IMR-90 (cell line): ENCODE measurements at regions not wholly inside any gene's neighbourhood (a gene's known extent, or its start where the extent isn't known, plus 50 kb on each side); places are given as distances from the start of the nearest gene placed in this dataset.

Source experiments
- ATAC-seq: fragments of 200-7000 bp; cut with Tn5 transposase; 2 replicates; pipeline ENCODE4 v1.9.1; 2020; ENCODE audit warnings: low read depth, mild to moderate bottlenecking, moderate library complexity
- BruUV-seq: library from RNA; stranded (reverse); fragments of 400-500 nt; replicated peaks from 2 replicates; lab custom pipeline; 2021; lab: Mats Ljungman, UMichigan
- CTCF ChIA-PET: fragments of 300-600 bp; formaldehyde crosslinking; extraction: SDS; loops from one replicate; lab custom pipeline; 2021; ENCODE audit warnings: antibody characterized with exemption; lab: Yijun Ruan, JAX
- POLR2A ChIA-PET: fragments of 300-600 bp; sonication (Branson Sonifier 250); formaldehyde crosslinking; loops from one replicate; lab custom pipeline; 2022; ENCODE audit warnings: antibody characterized with exemption; ENCODE audit not compliant: unreplicated experiment; lab: Charles Lee
- DNase-seq: peaks from one replicate; pipeline ENCODE4 v3.0.0; 2013
- H2AFZ ChIP-seq: replicated peaks from 2 replicates; pipeline ENCODE3; 2013; ENCODE audit warnings: low read length, mild to moderate bottlenecking; ENCODE audit not compliant: poor library complexity
- H2AK5ac ChIP-seq: 2 replicates; pipeline ENCODE4 v1.6.1; 2013; ENCODE audit warnings: low read depth, low read length, inconsistent platforms
- H2AK9ac ChIP-seq: replicated peaks from 2 replicates; pipeline ENCODE3; 2013; ENCODE audit warnings: mild to moderate bottlenecking, low read depth, low read length, moderate library complexity; ENCODE audit not compliant: poor library complexity
- H2BK120ac ChIP-seq: 2 replicates; pipeline ENCODE4 v1.6.1; 2013; ENCODE audit warnings: low read depth, low read length, inconsistent platforms
- H2BK15ac ChIP-seq: 3 replicates; pipeline ENCODE4 v1.6.1; 2013; ENCODE audit warnings: low read depth, low read length, inconsistent platforms
- H2BK20ac ChIP-seq: 2 replicates; pipeline ENCODE4 v1.6.1; 2013; ENCODE audit warnings: low read depth, mild to moderate bottlenecking, inconsistent platforms, low read length, moderate library complexity
- H2BK5ac ChIP-seq: 2 replicates; pipeline ENCODE4 v1.6.1; 2013; ENCODE audit warnings: mild to moderate bottlenecking, low read depth, low read length, inconsistent platforms; ENCODE audit not compliant: poor library complexity, severe bottlenecking
- H3K14ac ChIP-seq: replicated peaks from 2 replicates; pipeline ENCODE4 v1.6.1; 2013; ENCODE audit warnings: low read depth, low read length, inconsistent platforms
- H3K18ac ChIP-seq: 2 replicates; pipeline ENCODE4 v1.6.1; 2013; ENCODE audit warnings: low read depth, low read length, control low read depth
- H3K23ac ChIP-seq: 2 replicates; pipeline ENCODE4 v1.6.1; 2013; ENCODE audit warnings: low read depth, low read length, inconsistent platforms
- H3K27ac ChIP-seq: 2 replicates; pipeline ENCODE4 v1.5.1; 2013; ENCODE audit warnings: mild to moderate bottlenecking, control low read depth, low read length; ENCODE audit not compliant: insufficient read depth
- H3K27me3 ChIP-seq: 2 replicates; pipeline ENCODE4 v1.6.1; 2013; ENCODE audit warnings: low read length; ENCODE audit not compliant: control insufficient read depth, insufficient read depth
- H3K36me3 ChIP-seq: 2 replicates; pipeline ENCODE4 v1.6.1; 2013; ENCODE audit warnings: low read length, mixed read lengths; ENCODE audit not compliant: control insufficient read depth, insufficient read depth
- H3K4ac ChIP-seq: 2 replicates; pipeline ENCODE4 v1.6.1; 2013; ENCODE audit warnings: low read depth, low read length, inconsistent platforms
- H3K4me1 ChIP-seq: 2 replicates; pipeline ENCODE4 v1.6.1; 2013; ENCODE audit warnings: low read length, mixed read lengths; ENCODE audit not compliant: control insufficient read depth, insufficient read depth
- H3K4me2 ChIP-seq: 2 replicates; pipeline ENCODE4 v1.6.1; 2013; ENCODE audit warnings: low read depth, mild to moderate bottlenecking, control low read depth, low read length, moderate library complexity
- H3K4me3 ChIP-seq: 2 replicates; pipeline ENCODE4 v1.5.1; 2013; ENCODE audit warnings: low read depth, mild to moderate bottlenecking, control low read depth, low read length, moderate library complexity; ENCODE audit not compliant: insufficient read depth
- H3K56ac ChIP-seq: 2 replicates; pipeline ENCODE4 v1.6.1; 2013; ENCODE audit warnings: low read length, inconsistent platforms; ENCODE audit not compliant: insufficient read depth; ENCODE audit errors: extremely low read depth
- H3K79me1 ChIP-seq, 2 experiments: 2 replicates each; pipeline ENCODE4 v1.6.1; 2013; ENCODE audit warnings: low read length in 2 of 2, inconsistent platforms in 1 of 2, low read depth in 1 of 2
- H3K9ac ChIP-seq: 2 replicates; pipeline ENCODE4 v1.6.1; 2013; ENCODE audit warnings: low read depth, low read length, control low read depth
- H3K9me1 ChIP-seq: 2 replicates; pipeline ENCODE4 v1.6.1; 2013; ENCODE audit warnings: low read length, inconsistent platforms; ENCODE audit not compliant: insufficient read depth
- H3K9me3 ChIP-seq: 2 replicates; pipeline ENCODE4 v1.6.1; 2013; ENCODE audit warnings: low read length; ENCODE audit not compliant: control insufficient read depth, insufficient read depth
- H4K20me1 ChIP-seq: 2 replicates; pipeline ENCODE4 v1.6.1; 2013; ENCODE audit warnings: low read length, inconsistent platforms; ENCODE audit not compliant: insufficient read depth
- H4K5ac ChIP-seq: 2 replicates; pipeline ENCODE4 v1.6.1; 2013; ENCODE audit warnings: mild to moderate bottlenecking, low read depth, low read length, control low read depth
- H4K8ac ChIP-seq, 2 experiments: 2 replicates each; pipeline ENCODE4 v1.6.1; 2013; ENCODE audit warnings: low read depth in 2 of 2, low read length in 2 of 2, control low read depth in 1 of 2, inconsistent platforms in 1 of 2
- H4K91ac ChIP-seq: 2 replicates; pipeline ENCODE4 v1.6.1; 2013; ENCODE audit warnings: low read depth, low read length, inconsistent platforms; ENCODE audit not compliant: insufficient read depth
- BHLHE40 ChIP-seq: fragments of 150-350 bp; IDR thresholded peaks from 2 replicates; pipeline ENCODE4 v1.6.1; 2016; ENCODE audit warnings: mild to moderate bottlenecking, low read depth, low read length
- CEBPB ChIP-seq: IDR thresholded peaks from 2 replicates; pipeline ENCODE4 v1.6.1; 2012; ENCODE audit warnings: low read depth, low read length, improper control_type of control experiment
- CHD1 ChIP-seq: IDR thresholded peaks from 2 replicates; pipeline ENCODE4 v1.6.1; 2012; ENCODE audit warnings: low read depth, low read length, improper control_type of control experiment
- ELK1 ChIP-seq: fragments of 150-350 bp; IDR thresholded peaks from 2 replicates; pipeline ENCODE4 v1.6.1; 2016; ENCODE audit warnings: low read depth, mild to moderate bottlenecking, low read length, moderate library complexity, borderline replicate concordance
- FOS ChIP-seq: fragments of 150-350 bp; IDR thresholded peaks from 2 replicates; pipeline ENCODE4 v1.6.1; 2016; ENCODE audit warnings: low read depth, low read length
- MAFK ChIP-seq: IDR thresholded peaks from 2 replicates; pipeline ENCODE4 v1.6.1; 2012; ENCODE audit warnings: low read depth, low read length, improper control_type of control experiment
- MAZ ChIP-seq: IDR thresholded peaks from 2 replicates; pipeline ENCODE4 v1.6.1; 2012; ENCODE audit warnings: low read depth, mild to moderate bottlenecking, low read length, improper control_type of control experiment, moderate library complexity, borderline replicate concordance
- MXI1 ChIP-seq: IDR thresholded peaks from 2 replicates; pipeline ENCODE4 v1.6.1; 2012; ENCODE audit warnings: low read depth, mild to moderate bottlenecking, low read length, moderate library complexity, borderline replicate concordance
- NFE2L2 ChIP-seq: fragments of 150-350 bp; IDR thresholded peaks from 2 replicates; pipeline ENCODE4 v1.6.1; 2016; ENCODE audit warnings: low read depth, mild to moderate bottlenecking, low read length
- POLR2A ChIP-seq: IDR thresholded peaks from 2 replicates; pipeline ENCODE4 v1.6.1; 2012; ENCODE audit warnings: mild to moderate bottlenecking, low read depth, low read length
- RAD21 ChIP-seq: IDR thresholded peaks from 2 replicates; pipeline ENCODE4 v1.6.1; 2012; ENCODE audit warnings: low read length, improper control_type of control experiment
- RCOR1 ChIP-seq: IDR thresholded peaks from 2 replicates; pipeline ENCODE4 v1.6.1; 2012; ENCODE audit warnings: mild to moderate bottlenecking, low read length, improper control_type of control experiment; ENCODE audit not compliant: insufficient replicate concordance
- RFX5 ChIP-seq: IDR thresholded peaks from 2 replicates; pipeline ENCODE4 v1.8.0; 2012; ENCODE audit warnings: low read depth, mild to moderate bottlenecking, low read length, moderate library complexity
- SMC3 ChIP-seq: fragments of 150-350 bp; IDR thresholded peaks from 2 replicates; pipeline ENCODE4 v1.6.1; 2016; ENCODE audit warnings: low read depth, mild to moderate bottlenecking, antibody characterized with exemption, low read length, moderate library complexity
- USF2 ChIP-seq: fragments of 150-350 bp; IDR thresholded peaks from 2 replicates; pipeline ENCODE4 v1.6.1; 2017; ENCODE audit warnings: mild to moderate bottlenecking, antibody characterized with exemption, low read length, low read depth
- WGBS, 2 experiments: methylation state at CpG; one replicate each; pipeline versions ENCODE4 v1.1.5 to v1.1.7; 2013; ENCODE audit warnings: missing lambda C conversion rate in 2 of 2; ENCODE audit not compliant: insufficient read length in 1 of 2; ENCODE audit errors: extremely low coverage in 2 of 2; 5-methylcytosine and 5-hydroxymethylcytosine counted together
- dilution Hi-C: fragments of 300-500 bp; cut with HindIII; formaldehyde crosslinking; loops from one replicate; pipeline ENCODE4 v1.14.3; 2018; ENCODE audit warnings: low sequenced_read_pairs; ENCODE audit not compliant: unreplicated experiment
- in situ Hi-C: fragments of 300-500 bp; cut with MboI; formaldehyde crosslinking; loops from 3 replicates; pipeline ENCODE4 v1.14.3; 2019; ENCODE audit warnings: low sequenced_read_pairs, inconsistent platforms, mixed read lengths
- intact Hi-C: fragments of 100-400 bp; cut with micrococcal nuclease; formaldehyde crosslinking; loops from 2 replicates; pipeline ENCODE4 v1.10.0; 2022
- TF ChIP-seq, protein P1 (sequence below): conservative IDR thresholded peaks from 2 replicates; pipeline ENCODE4 v1.5.1; 2012; ENCODE audit warnings: mild to moderate bottlenecking, low read depth, low read length, improper control_type of control experiment

DNA sequence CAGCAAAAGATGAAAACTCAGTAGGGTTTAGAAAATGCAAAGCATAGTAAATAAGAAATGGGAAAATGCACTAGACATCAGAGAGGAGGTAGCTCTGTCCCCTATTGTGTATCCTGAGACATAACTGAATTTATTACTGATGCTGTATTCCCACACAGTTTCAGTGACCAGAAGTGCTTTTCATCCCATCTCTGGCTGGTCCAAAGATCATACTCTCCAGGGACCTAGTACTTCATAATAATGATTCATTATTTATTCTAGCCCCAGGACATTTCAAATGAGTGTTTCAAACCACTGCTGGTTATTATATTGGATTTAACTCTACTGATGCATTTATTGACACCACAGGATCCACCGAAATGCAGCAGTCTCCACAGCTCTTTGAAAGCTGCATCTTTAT, 163.3 kb downstream of the PAWR start:
- Histone ChIP-seq H4K91ac (no peak overlapping the region), H3K56ac (no peak overlapping the region), H3K4me1 (peaks cover 2% of the 10 kb centered on the region; the same call in 1 of the 2 replicates), H3K4me3 (no peak overlapping the region), H3K79me1 (no peaks in the 10 kb centered on the region), H2AK9ac (no peak overlapping the region), H3K36me3 (no peaks in the 10 kb centered on the region), H3K27ac (no peak overlapping the region), H2AFZ (no peak overlapping the region), H4K5ac (no peak overlapping the region), H3K4ac (no peak overlapping the region), H2BK5ac (no peak overlapping the region), H2BK20ac (no peak overlapping the region), H2AK5ac (no peak overlapping the region), H4K20me1 (no peaks in the 10 kb centered on the region), H3K18ac (no peak overlapping the region), H2BK120ac (no peak overlapping the region), H3K23ac (no peak overlapping the region), H3K9me1 (no peaks in the 10 kb centered on the region), H3K27me3 (no peaks in the 10 kb centered on the region), H2BK15ac (no peak overlapping the region), H3K9ac (no peak overlapping the region), H3K14ac (no peak overlapping the region), H3K4me2 (no peak overlapping the region), H4K8ac (no peak overlapping the region), H3K9me3 (no peaks in the 10 kb centered on the region)
- DNase-seq (no peak), ATAC-seq (no peak)
- no CpG with 5 or more reads among the region's 1 CpG for WGBS, 2 experiments
- TF ChIP-seq, protein P1, sequence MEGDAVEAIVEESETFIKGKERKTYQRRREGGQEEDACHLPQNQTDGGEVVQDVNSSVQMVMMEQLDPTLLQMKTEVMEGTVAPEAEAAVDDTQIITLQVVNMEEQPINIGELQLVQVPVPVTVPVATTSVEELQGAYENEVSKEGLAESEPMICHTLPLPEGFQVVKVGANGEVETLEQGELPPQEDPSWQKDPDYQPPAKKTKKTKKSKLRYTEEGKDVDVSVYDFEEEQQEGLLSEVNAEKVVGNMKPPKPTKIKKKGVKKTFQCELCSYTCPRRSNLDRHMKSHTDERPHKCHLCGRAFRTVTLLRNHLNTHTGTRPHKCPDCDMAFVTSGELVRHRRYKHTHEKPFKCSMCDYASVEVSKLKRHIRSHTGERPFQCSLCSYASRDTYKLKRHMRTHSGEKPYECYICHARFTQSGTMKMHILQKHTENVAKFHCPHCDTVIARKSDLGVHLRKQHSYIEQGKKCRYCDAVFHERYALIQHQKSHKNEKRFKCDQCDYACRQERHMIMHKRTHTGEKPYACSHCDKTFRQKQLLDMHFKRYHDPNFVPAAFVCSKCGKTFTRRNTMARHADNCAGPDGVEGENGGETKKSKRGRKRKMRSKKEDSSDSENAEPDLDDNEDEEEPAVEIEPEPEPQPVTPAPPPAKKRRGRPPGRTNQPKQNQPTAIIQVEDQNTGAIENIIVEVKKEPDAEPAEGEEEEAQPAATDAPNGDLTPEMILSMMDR, result no peak
- no peak for TF ChIP-seq FOS
- TF ChIP-seq USF2, result no peak
- no peak for TF ChIP-seq MAFK
- no peak for TF ChIP-seq SMC3
- no peak for TF ChIP-seq CHD1
- TF ChIP-seq RCOR1, result no peak
- TF ChIP-seq NFE2L2, result no peak
- TF ChIP-seq BHLHE40, result no peak
- no peak for TF ChIP-seq ELK1
- no peak for TF ChIP-seq RFX5
- no peak for TF ChIP-seq MAZ
- TF ChIP-seq RAD21, result no peak
- TF ChIP-seq MXI1, result no peak
- TF ChIP-seq POLR2A, result no peak
- no peak for TF ChIP-seq CEBPB
- POLR2A ChIA-PET, result no interaction called here
- dilution Hi-C loops, result no loop called here
- intact Hi-C loops, result no loop called here
- CTCF ChIA-PET, result no interaction called here
- no TSS peak for BruUV-seq
- in situ Hi-C loops, result no loop called here
